H1 (cell line): ENCODE measurements at regions not wholly inside any gene's neighbourhood (a gene's known extent, or its start where the extent isn't known, plus 50 kb on each side); places are given as distances from the start of the nearest gene placed in this dataset.

Experiments used
- TCF12 ChIP-seq: IDR thresholded peaks from 2 replicates; pipeline ENCODE4 v1.6.1; 2011; ENCODE audit warnings: low read depth, mild to moderate bottlenecking, low read length
- ZNF274 ChIP-seq: IDR thresholded peaks from 2 replicates; pipeline ENCODE4 v1.7.0; 2012; ENCODE audit warnings: low read length, borderline replicate concordance; ENCODE audit errors: extremely low read depth

GRCh38 chr1:14233510-14233909, 365.0 kb upstream of the KAZN start (continued):
- TF ChIP-seq TCF12 = no peak
- TF ChIP-seq ZNF274 = no peak
